Epithelial cell of esophagus (primary cell): ENCODE measurements at regions not wholly inside any gene's neighbourhood (a gene's known extent, or its start where the extent isn't known, plus 50 kb on each side); places are given as distances from the start of the nearest gene placed in this dataset.
"Not testable (repeated sequence)": the region's sequence is repeated elsewhere in the genome, so short reads cannot be mapped to it uniquely, and the experiment has no call there.

Experiments used
- DNase-seq: peaks from one replicate; pipeline ENCODE4 v3.0.0; 2010; ENCODE audit warnings: low read depth
- H3K4me3 ChIP-seq: 2 replicates; pipeline ENCODE4 v1.5.1; 2011; ENCODE audit warnings: mild to moderate bottlenecking, low read length, control low read depth
- CTCF ChIP-seq: IDR thresholded peaks from 2 replicates; pipeline ENCODE4 v1.5.1; 2011; ENCODE audit warnings: low read depth, mild to moderate bottlenecking, low read length, control low read depth, inconsistent platforms; ENCODE audit not compliant: insufficient read depth; ENCODE audit errors: missing control alignments

DNA sequence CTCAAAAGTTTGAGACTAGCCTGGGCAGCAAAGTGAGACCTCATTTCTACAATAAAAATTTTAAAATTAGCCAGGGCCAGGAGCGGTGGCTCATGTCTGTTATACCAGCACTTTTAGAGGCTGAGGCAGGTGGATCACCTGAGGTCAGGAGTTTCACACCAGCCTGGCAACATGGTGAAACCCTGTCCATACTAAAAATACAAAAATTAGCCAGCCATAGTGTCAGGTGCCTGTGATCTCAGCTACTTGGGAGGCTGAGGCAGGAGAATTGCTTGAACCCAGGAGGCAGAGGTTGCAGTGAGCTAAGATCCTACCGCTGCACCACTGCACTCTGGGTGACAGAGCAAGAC is 85.1 kb upstream of the MAP4 start:
- not testable (repeated sequence) for H3K4me3 ChIP-seq, DNase-seq

DNA sequence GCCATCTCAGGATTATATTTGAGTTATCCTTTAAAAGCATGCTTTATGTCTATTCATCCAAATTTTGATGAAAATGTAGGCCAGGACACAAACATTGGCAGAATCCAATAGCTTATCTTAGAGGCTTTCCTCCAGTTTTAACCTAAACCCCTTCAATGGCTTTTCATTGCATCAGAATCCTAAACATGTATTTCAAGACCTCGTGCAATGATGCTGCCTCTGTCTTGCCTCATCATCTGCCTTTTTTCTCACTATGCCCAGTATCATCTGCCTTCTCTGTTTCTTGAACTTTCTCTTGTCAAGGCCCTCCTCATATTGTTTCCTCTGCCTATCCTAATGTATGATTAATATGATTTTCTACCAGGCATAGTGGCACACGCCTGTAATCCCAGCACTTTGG is 76.1 kb upstream of the MAP4 start:
- TF ChIP-seq CTCF, result no peak
- DNase-seq, result no peak
- H3K4me3 ChIP-seq, result no peak overlapping the region

DNA sequence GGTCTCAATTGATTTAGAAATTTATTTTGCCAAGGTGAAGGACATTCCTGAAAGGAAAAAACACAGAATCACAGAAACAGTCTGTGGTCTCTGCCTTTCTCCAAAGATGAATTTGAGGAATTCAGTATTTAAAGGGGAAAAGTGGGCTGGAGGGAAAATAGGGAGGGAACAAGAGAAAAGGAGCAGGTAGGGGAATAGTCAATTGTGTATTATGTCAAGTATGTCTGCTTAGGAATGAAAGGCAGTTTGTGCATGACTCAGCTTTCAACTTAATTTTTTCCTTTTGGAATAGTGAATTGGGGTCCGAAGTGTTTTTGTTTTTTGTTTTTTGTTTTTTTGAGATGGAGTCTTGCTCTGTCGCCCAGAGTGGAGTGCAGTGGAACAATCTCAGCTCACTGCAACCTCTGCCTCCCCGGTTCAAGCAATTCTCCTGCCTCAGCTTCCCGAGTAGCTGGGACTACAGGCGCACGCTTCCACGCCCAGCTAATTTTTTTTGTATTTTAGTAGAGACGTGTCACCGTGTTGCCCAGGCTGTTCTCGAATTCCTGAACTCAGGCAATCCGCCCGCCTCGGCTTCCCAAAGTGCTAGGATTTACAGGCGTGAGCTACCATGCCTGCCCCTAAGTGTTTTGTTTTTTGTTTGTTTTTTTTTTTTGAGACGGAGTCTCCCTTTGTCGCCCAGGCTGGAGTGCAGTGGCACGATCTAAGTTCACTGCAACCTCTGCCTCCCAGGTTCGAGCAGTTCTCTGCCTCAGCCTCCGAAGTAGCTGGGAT is 74.1 kb upstream of the MAP4 start:
- no peak for TF ChIP-seq CTCF
- no peak for DNase-seq
- H3K4me3 ChIP-seq, result no peak overlapping the region

DNA sequence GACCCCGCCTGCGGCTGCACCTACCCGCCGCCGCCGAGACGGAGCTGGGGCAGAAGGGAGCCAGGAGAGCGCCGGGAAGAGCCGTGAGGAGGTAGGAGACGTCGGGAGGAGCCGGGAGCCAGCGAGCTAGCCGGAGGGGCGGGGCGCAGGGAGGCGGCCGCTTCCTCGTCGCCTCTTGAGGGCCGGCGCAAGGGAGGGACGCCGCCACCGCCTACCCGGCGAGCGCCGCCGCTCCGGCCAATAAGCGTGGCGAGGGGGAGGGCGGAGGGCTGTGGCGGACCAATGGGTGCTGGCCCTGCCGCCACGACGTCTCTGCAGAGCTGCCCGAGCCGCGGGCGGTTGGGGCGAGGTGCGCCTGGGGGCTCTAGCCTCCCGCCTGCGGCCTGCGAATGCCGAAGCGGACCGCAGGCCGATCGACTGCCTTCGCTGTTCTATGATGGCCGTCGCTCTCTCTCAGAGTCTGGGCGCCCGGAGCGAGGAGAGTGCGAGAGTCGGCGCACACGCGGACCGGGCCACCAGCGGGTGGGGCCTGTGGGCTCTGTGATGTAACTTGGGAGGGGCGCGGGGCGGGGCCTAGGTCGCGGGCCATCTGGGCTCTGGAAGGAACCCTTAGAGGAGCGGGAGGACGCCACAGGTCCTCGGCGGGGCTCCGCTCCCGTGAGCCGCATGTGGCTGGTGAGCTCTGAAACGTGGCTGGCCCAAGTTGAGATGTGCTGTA is 72.7 kb upstream of the MAP4 start:
- TF ChIP-seq CTCF, result no peak
- peak overlapping the region; percentile 94 for H3K4me3 ChIP-seq
- peak; percentile 99 for DNase-seq

- H3K4me3 ChIP-seq, result peak overlapping the region; percentile 94
- peak; percentile 26 for DNase-seq
- TF ChIP-seq CTCF, result no peak
These were observed 72.0 kb upstream of the MAP4 start for GRCh38 chr3:48088056-48088748.

GRCh38 chr3:48086705-48087104 is 70.5 kb upstream of the MAP4 start:
- no peak for TF ChIP-seq CTCF
- peak; percentile 69 for DNase-seq
- H3K4me3 ChIP-seq, result peak overlapping the region; percentile 94

GRCh38 chr3:48084929-48085328 is 68.7 kb upstream of the MAP4 start:
- no peak for TF ChIP-seq CTCF
- H3K4me3 ChIP-seq, result no peak overlapping the region
- DNase-seq, result no peak
